Hematopoietic multipotent progenitor cell (in vitro differentiated cells): ENCODE measurements at regions not wholly inside any gene's neighbourhood (a gene's known extent, or its start where the extent isn't known, plus 50 kb on each side); places are given as distances from the start of the nearest gene placed in this dataset.

ENCODE experiments used
- DNase-seq, 3 donors: peaks; one replicate each; pipeline ENCODE4 v3.0.0-alpha.2; 2011 to 2015; ENCODE audit warnings: low read depth in 2 of 3, low spot score in 2 of 3

DNA sequence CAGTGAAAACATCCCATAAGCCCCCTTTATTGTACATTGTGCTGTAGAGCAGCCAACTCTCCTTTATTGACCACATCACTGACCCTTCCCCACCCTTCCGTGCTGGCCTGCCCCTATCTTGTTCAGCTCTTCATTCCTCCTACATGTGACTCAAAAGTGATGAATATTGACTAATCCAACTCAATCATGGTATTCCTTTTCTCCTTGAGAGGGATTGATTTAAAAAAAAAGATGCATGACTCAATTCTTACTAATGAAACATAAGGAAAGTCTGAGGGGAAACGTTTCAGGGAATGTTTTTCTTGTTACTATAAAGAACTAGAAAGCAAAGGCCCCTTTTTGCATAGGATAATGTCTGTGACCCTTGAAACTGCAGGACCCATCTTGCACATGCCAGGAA lies 125.2 kb upstream of the SOX9 start:
- no peak for DNase-seq

DNA sequence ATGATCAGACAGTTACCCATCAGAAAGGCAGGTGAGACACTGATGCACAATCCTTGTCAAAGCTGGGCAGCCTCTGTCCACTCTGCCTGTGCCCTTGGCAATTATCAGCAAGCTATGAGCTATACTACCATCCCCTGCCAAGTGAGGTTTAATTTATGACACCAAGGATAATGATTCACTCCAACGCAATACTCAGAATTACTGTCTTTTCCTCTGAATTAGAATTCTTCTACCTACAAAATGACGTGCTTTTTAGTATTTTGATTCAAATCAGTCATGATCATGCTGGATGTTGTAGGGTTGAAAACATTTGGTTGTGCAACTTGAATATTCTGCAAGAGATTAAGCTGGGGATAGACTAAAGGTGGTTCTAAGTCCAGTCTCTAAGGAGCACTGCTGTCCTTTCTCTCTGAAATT lies 116.8 kb upstream of the SOX9 start:
- DNase-seq: no peak

DNA sequence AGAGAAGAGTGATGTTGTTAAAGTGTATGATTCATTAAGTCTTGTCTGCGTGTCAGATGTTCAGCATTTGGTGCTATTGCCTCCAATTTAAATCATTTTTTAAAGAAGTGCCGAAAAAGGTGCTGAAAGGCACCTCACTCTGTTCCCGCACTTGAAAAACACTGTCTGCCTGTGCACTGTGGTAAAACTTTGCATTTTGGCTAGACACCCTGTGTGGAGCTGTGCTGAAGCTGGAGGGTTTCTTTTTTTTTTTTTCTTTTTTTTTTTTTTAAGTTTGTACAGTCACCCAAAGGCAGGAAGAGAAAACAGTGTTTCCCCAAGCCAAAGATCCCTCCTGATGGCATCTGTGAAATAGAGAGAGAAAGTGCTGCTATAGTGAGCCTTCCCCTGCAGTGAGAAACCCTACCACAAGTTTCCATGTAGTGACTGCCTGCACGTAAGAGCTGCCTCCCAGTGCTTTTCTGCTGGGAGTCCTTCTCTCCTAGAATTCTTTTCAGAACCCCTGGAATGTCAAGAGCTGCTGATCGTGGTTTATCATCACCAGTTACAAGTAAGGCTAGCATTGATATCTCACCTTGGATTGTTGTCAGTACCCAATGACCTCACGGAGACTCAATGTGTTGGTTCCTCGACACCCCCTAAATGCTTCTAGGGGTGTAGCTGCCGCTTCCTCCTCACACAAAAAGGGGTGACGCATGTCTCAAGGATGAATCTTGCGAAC lies 116.0 kb upstream of the SOX9 start:
- DNase-seq: no peak

DNA sequence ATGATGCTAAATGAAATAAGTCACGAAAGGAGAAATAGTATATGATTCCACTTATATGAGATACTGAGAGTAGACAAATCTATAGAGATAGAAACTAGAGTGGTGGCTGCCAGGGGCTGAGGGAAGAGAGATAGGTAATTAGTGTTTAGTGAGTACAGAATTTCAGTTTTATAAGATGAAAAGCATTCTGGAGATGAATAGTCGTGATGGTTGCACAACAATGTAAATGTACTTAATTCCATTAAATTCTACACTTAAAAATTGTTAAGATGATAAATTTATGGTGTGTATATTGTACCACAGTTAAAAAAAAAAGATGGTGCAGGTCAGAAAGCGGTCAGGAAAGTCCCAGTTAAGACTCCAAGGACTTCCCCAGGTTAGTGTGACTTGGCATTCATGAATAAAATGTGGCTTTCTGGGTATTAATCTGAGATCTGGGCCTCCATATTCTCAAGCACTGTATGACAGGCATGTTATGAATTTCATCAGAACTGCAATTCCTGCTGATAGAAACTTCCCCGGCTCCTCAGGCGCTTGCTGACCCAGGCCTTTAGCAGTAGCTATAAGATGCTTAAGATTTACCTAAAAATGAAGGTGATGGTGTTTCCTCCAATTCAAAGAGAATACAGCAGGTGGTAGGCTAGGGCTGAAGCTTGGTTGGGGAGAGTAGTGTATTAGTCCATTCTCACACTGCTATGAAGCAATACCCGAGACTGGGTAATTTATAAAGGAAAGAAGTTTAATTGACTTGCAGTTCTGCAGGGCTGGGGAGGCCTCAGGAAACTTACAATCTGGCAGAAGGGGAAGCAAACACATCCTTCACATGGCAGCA lies 115.3 kb upstream of the SOX9 start:
- DNase-seq: no peak

DNA sequence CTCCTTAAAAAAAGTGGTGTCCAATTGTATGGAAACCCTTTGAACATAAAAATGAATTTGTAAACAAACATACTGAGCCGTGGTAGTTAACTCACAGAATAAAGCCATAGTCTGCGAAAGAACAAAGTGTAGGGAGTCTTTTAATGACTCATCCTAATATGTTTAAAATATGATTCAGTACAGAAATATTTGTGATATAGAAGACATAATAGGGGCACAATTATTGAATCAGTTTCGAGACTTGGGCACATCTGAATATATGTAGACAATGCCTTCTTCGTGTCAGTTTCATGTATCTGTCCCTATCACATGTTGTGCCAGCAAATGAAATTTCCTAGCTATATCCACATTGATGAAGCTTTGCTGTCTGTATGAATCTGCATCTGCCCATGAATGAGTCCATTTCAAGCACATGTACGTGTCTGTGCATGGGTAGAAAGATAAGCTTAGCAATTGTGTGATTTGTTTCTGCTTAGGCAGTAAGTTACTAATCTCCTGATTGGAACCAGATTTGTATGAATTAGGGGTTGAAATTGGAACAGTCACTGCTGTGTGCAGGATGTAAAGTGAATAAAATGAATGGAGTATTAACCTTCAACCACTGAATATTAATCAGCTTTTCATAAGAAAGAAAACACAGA lies 112.5 kb upstream of the SOX9 start:
- no peak for DNase-seq

DNA sequence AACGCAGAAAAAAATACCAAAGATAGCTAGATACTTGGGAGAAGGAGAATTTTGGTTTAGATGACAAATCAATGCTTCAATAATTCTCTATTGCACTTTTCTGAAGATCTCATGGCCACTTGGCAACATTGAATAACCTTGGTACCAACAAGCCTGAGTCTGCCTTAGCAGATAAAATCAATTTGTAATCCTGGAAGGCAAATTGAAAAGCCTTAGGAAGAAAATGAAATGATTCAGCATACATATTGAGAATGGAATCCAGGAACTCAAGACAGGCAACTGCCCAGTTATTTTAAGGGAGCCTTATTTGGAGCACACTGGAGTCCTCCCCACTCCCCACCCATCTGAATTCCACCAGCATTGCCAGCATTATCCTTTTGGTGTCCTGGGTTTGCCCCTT lies 109.3 kb upstream of the SOX9 start:
- no peak for DNase-seq

DNA sequence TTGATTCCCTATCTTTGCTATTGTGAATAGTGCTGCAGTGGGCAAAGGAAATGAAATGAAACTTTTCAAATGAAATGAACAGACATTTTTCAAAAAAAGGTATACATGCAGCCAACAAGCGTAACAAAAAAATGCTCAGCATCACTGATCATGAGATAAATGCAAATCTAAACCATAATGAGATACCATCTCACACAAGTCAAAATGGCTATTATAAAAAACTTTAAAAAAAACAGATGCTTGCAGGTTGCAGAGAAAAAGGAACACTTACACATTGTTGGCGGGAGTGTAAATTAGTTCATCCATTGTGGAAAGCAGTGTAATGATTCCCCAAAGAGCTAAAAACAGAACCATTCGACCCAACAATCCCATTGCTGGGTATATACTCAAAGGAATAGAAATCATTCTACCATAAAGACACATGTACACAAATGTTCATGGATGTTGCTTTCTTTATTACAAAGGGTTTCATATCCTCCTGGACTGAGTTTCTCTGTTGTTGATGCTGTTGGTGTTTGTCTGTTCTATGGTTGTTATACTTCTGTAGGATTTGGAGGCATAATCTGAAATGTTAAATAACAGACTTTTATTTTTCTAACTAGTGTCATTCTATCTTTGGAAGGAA lies 99.3 kb upstream of the SOX9 start:
- DNase-seq: no peak

DNA sequence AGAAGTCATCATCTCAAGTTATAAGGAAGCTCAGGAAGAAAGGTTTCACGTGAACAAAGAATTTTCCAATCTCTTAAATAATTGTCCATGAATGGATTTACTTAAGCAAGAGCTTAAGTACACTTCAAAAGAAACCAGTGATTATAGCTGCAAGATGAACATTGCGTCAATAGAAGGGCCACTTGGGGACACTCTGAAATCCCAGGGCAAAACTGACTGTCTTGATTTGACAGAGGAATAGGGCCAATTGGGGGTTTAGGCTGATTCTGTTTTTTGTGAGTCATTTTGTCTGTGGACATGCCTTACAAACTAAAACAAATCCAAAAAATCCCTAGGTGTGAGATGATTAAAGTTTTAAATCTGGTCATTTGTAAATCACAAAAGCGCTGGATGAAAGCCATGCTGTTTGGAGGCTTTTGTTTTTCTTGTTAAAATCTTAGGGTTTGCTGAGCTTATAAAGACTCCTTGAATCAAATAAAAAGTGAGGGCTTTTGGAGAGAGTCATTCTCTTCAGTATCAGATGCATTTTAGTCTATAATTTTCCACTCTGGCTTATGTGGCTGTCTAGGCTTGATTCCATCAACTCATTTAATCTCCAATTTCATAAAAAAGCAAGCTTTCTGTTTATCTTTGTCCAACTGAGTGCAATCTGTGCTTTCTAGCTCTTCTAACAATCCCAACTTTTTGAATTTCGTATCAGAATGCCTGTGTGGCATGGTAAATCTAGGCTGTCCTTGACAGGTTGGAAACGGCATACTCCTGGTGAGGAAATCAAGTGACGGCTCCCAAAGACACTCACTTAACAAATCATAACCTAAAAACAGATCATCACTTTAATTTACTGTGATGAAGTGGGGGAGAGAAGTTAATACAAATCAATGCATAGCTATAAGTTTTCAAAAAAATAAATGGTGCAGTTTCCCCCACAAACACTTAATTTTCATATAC lies 98.2 kb upstream of the SOX9 start:
- no peak for DNase-seq

DNA sequence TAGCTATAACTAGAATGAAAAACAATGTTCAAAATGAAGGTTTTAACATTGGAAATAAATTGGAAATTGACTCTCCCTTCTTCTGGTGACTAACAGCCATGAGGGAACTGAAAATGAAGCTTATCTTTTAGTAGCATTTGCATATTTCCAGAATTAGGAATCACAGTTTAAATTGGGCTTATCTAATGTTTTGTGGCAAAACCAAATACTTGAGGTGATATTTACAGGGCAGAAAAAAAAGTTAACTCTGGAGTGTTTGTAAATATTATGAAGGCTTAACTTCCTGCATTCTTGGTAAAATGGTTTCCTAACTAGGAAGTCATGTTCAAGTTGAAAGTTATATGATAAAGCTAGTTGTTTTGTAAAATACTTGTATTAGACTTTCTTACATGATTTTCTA lies 96.4 kb upstream of the SOX9 start:
- no peak for DNase-seq

DNA sequence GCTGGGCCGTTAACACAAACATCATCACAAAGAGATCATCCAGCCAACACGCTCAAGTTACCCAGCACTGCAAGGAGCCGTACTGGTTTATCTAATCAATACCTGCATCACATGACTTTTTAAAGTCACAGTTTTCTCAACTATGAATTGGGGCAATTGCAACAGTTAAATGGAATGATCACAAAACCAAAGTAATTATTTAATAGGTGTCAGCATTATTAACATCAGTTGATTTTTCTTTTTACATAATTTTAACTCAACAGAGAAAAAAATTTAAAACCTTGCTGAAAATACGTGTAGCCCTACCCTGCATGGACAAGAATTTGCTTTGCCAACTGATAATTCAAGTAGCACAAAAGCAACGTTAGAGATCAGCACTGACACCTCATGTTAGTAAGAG lies 95.7 kb upstream of the SOX9 start:
- DNase-seq: no peak

DNA sequence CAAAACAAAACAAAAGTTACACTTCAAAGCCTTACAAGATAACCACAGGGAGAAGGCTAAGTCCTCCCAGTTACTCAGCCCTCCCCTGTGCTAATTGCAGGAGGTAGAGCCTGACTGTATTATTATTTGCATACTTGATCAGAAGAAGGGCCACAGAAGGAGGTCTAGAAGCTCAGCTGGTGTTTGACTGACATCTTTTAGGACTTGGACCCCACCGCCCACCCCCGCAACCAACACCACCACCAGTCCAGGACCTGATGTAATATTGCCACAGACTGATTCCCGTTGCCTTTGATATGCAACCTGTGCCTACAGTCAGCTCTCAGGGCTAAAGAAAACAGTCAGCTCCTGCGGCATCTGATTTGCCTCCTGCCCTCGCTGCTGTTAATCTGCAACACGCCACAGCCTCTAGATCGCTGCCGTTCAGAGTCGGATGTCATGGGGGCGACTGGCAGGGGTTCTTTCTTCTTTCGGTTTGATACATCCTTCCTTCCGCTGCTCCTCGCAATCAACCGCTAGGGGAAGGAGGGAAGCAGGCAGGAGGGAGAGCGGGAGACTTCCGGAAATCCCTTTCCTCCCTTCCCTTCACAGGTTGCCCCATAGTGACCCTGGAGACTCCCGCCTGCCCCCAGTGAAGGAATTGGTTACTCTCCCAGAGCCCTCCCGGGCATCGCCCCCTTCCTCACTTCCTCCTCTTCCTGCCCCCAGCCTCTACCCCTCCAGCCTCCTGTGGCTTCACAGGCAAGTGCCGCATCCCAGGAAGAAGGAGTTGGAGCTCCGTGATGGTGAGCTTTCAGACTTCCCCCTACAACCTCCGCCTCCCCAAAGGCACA lies 90.5 kb upstream of the SOX9 start:
- DNase-seq: peak in 2 of 3 donors; percentile 7 to 34

DNA sequence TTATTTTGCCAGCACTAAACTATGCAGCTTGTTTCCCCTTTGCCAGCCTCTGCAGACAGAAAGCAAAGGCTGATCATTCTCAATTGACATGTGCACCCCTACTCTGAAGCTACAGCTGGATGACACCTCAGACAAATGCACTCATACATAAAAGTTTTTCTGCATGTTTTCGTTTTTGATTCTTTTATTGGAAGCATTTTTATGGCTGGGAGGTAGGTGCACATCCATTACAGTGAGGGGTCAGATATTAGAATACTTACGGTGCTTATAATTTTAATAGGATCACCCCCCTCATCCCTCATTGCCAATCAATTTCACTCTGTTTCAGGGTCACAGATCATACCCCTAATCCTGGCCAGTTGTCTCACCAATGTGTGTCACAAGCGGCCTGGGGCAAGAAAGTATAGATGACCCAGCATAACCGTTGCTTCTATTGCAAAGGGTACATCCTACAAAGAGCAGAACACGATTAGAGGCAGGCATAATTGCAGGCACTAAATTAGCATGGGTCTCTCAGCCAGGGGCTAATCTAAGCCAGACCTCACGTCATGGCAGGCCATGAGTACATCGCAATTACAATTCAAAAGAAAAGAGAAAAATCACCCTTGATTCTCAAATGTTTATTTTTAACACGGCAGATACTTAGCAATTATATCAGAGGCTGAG lies 89.5 kb upstream of the SOX9 start:
- no peak for DNase-seq

DNA sequence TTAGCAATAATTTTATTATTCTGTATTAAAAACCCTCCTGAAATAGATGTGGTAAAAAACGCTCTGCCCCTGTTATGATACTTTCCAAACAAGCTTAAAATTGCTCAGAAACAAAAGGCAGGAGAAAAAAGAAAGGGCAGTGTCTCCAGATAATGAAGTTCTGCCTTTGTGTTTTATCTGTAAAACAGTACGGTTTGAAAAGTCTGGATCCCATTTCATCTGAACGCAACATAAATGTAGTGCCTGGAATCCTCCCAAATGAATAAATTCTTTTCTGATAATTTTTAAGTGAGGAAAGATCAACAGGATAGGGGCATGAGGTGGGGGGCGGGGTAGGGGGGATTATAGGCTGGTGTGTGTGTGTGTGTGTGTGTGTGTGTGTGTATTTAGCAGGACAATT lies 87.5 kb upstream of the SOX9 start:
- no peak for DNase-seq

DNA sequence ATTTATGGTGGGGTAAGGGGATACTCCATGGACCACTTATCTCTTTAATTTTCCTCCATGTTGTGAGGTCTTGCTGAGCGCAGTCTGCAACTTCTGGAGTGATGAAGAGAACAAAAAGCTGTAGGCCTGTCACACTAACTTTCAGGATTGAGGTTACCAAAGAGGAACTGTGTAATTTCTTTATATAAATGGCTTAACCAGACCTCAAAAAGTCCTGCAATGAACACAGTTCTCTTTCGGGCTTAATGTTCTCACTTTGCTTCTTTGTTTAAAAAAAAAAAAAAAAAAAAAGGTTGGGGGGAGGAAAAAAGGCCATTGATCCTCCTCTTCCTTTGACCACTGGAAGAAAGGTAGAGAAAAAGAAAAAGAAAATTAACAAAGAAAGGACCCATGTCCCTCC lies 86.8 kb upstream of the SOX9 start:
- DNase-seq: no peak

DNA sequence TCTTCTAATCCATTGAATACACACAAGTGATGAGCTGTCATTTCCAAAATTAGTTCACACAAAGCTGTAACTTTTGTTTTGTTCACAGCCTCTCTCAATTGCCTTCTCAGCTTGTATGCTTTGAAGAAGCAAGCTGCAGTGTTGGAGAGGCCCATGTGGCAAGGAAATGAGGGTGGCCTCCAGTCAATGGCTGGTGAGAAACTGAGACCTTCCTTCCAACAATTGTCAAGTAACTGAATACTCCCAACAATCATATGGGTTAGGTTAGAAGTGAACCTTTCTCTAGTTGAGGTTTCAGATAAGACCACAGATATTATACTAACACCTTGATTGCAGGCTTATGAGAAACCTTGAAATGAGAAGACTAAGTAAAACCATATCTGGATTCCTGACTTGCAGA lies 82.4 kb upstream of the SOX9 start:
- no peak for DNase-seq

DNA sequence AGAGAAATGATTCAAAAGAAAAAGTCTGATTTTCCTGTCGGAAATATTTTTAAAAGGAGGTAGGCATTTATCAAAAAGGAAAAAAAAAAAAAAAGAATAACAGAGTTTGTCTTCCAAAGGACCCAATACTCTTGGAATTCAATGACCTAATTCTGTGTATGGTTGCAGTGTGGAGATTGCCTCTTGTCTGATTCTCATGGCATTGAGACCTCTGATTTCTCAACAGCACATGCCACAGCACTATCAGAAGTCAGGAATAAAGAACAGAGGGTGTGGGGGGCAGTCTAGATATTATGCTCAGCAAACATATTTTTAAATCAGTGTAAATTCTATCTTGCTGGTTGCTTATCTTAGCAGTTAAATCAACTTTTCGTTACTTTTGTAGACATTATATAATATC lies 81.3 kb upstream of the SOX9 start:
- no peak for DNase-seq

DNA sequence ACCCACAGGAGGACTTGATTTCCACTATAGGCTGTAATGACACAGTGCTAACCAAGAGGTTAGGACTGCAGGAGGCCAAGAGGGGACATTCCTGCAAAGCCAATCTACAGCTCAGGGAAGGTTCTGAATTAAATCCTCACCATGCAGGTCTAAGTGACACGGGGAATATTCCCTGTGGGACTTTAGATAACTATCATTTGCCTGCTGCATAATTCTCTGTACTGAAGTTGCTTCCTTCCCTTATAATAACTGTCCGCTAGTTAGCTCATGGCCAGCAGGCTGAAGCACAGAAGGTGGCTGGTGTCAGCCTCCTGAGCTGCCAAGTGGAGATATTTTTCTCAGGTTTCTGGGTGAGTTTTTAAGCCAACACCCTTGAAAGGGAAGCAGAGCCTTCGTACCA lies 74.6 kb upstream of the SOX9 start:
- no peak for DNase-seq

DNA sequence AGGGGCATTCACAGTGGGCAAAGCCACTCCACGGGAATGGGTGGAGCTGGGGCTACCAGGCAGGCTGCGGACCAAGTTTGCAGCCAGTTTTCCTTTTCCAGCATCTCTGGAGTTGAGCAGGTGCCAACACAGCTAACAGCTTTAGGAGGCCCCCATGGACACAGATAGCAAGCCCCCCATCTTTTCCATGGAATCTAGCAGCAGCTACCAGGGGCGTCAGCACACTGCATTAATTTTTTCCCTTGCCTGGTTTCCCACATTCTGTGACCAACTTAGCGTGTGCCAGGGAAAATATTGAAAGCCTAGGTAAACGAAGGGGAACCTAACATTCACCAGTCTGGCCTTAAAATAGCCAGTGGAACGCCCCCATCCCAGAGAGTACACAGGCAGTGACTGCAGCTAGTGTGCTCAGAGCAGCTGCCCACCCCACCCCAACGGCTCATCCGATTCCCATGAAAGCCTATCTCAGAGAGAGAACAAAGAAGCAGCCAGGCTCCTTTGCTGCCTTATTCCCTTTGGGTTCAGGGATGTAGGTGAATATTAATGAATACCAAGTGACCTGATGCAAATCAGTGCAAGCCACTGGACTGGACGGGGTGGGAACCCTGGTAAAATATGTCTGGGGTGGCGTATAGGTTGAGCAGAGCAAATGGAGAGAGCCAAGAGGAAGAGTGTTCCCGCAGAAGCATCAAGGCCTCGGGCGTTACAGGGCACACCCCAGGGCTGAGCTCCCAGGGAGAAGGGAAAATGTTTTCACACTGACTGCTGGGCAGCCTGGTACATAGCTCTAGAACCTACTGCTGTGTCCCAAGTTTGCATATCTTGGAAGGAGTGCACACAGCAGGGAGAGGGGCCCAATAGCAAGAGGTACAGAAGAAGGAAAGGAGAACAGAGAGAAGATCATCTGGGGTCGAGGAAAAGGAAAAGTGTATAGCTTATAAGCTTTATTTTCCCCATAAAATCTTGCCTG lies 73.9 kb upstream of the SOX9 start:
- DNase-seq: no peak
